PFSK-1 (cell line): ENCODE measurements at regions not wholly inside any gene's neighbourhood (a gene's known extent, or its start where the extent isn't known, plus 50 kb on each side); places are given as distances from the start of the nearest gene placed in this dataset.

Experiments
- FOXP2 ChIP-seq: optimal IDR thresholded peaks from 2 replicates; pipeline ENCODE3; 2011; ENCODE audit warnings: borderline replicate concordance, control low read depth, inconsistent platforms; ENCODE audit not compliant: insufficient read depth; ENCODE audit errors: extremely low read length, extremely low read depth
- POLR2AphosphoS5 ChIP-seq: IDR thresholded peaks from 2 replicates; pipeline ENCODE4 v1.6.1; 2012; ENCODE audit warnings: low read depth, mild to moderate bottlenecking, control low read depth, low read length, moderate library complexity
- TF ChIP-seq, protein P1 (sequence below), 2 experiments: IDR thresholded peaks; 2 replicates each; pipeline versions ENCODE4 v1.6.1 to v1.8.0; 2011 to 2012; ENCODE audit warnings: low read depth in 2 of 2, low read length in 2 of 2, control low read depth in 1 of 2, inconsistent platforms in 1 of 2, mild to moderate bottlenecking in 1 of 2, moderate library complexity in 1 of 2; ENCODE audit not compliant: insufficient read depth in 1 of 2

DNA sequence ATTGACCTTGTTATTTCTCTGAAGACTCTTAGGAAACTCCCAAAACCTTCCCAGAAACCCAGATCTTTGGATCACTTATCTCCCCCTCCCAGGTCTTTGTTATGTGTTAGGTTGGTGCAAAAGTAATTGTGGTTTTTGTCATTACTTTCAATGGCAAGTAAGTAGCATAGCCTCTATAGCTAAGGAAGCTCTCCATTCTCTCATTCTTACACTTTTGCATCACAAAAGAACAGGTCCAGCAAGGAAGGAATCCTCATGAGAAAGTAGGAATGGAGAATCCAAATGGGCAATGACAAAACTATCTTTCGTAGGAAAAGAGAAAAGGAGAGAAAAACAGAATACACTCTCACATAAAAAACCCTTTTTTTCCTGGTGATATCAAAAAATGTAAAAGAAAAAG lies 81.3 kb upstream of the ELAVL2 start:
- TF ChIP-seq FOXP2 (no peak), POLR2AphosphoS5 (no peak)
- TF ChIP-seq, protein P1, sequence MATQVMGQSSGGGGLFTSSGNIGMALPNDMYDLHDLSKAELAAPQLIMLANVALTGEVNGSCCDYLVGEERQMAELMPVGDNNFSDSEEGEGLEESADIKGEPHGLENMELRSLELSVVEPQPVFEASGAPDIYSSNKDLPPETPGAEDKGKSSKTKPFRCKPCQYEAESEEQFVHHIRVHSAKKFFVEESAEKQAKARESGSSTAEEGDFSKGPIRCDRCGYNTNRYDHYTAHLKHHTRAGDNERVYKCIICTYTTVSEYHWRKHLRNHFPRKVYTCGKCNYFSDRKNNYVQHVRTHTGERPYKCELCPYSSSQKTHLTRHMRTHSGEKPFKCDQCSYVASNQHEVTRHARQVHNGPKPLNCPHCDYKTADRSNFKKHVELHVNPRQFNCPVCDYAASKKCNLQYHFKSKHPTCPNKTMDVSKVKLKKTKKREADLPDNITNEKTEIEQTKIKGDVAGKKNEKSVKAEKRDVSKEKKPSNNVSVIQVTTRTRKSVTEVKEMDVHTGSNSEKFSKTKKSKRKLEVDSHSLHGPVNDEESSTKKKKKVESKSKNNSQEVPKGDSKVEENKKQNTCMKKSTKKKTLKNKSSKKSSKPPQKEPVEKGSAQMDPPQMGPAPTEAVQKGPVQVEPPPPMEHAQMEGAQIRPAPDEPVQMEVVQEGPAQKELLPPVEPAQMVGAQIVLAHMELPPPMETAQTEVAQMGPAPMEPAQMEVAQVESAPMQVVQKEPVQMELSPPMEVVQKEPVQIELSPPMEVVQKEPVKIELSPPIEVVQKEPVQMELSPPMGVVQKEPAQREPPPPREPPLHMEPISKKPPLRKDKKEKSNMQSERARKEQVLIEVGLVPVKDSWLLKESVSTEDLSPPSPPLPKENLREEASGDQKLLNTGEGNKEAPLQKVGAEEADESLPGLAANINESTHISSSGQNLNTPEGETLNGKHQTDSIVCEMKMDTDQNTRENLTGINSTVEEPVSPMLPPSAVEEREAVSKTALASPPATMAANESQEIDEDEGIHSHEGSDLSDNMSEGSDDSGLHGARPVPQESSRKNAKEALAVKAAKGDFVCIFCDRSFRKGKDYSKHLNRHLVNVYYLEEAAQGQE (IDR thresholded peaks at IDR 0.05; ENCODE audit: insufficient read depth in 1 of 2, low read depth in 2 of 2, low read length in 2 of 2), result no peak
